ENCODE measurements at regions not wholly inside any gene's neighbourhood (a gene's known extent, or its start where the extent isn't known, plus 50 kb on each side); places are given as distances from the start of the nearest gene placed in this dataset.

DNA sequence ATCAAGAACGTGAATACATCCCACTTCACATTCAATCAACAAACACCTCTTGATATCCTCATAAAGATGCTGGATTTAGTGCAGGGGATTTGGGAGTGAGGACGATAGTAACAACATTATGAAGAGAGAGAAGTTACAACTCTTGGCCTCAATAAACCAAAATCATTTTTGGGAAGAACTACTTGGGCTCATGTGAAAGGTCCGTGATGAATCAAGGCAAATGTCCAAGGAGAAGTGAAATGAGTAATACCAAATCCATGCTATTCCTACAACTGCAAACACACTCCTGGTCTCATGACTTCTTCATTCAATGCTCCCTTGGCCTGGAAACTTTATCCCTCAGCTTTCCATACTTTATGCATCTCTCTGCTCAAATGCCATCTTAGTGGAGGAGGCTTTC, 162.0 kb upstream of the LMNTD1 start:
- TF ChIP-seq, protein P1, sequence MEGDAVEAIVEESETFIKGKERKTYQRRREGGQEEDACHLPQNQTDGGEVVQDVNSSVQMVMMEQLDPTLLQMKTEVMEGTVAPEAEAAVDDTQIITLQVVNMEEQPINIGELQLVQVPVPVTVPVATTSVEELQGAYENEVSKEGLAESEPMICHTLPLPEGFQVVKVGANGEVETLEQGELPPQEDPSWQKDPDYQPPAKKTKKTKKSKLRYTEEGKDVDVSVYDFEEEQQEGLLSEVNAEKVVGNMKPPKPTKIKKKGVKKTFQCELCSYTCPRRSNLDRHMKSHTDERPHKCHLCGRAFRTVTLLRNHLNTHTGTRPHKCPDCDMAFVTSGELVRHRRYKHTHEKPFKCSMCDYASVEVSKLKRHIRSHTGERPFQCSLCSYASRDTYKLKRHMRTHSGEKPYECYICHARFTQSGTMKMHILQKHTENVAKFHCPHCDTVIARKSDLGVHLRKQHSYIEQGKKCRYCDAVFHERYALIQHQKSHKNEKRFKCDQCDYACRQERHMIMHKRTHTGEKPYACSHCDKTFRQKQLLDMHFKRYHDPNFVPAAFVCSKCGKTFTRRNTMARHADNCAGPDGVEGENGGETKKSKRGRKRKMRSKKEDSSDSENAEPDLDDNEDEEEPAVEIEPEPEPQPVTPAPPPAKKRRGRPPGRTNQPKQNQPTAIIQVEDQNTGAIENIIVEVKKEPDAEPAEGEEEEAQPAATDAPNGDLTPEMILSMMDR (optimal IDR thresholded peaks at IDR 0.05 in 1 of 3, IDR thresholded peaks at IDR 0.05 in 1 of 3, conservative IDR thresholded peaks at IDR 0.05 in 1 of 3; ENCODE audit: extremely low read depth in 1 of 3, insufficient read depth in 2 of 3, low read length in 3 of 3), result no peak
- TF ChIP-seq EZH2 (IDR thresholded peaks at IDR 0.05; ENCODE audit: low read length), result no peak
